GM18858 (cell line): ENCODE measurements at regions not wholly inside any gene's neighbourhood (a gene's known extent, or its start where the extent isn't known, plus 50 kb on each side); places are given as distances from the start of the nearest gene placed in this dataset.

Experiments
- ATAC-seq: cut with Tn5 transposase; IDR thresholded peaks from one replicate; pipeline ENCODE4 v1.9.1; 2021; ENCODE audit not compliant: unreplicated experiment

- no peak for ATAC-seq
These were observed 64.5 kb upstream of the KLF13 start for GRCh38 chr15:31262143-31262530.

- peak; percentile 34 for ATAC-seq
These were observed 63.5 kb upstream of the KLF13 start for GRCh38 chr15:31262901-31263671.

DNA sequence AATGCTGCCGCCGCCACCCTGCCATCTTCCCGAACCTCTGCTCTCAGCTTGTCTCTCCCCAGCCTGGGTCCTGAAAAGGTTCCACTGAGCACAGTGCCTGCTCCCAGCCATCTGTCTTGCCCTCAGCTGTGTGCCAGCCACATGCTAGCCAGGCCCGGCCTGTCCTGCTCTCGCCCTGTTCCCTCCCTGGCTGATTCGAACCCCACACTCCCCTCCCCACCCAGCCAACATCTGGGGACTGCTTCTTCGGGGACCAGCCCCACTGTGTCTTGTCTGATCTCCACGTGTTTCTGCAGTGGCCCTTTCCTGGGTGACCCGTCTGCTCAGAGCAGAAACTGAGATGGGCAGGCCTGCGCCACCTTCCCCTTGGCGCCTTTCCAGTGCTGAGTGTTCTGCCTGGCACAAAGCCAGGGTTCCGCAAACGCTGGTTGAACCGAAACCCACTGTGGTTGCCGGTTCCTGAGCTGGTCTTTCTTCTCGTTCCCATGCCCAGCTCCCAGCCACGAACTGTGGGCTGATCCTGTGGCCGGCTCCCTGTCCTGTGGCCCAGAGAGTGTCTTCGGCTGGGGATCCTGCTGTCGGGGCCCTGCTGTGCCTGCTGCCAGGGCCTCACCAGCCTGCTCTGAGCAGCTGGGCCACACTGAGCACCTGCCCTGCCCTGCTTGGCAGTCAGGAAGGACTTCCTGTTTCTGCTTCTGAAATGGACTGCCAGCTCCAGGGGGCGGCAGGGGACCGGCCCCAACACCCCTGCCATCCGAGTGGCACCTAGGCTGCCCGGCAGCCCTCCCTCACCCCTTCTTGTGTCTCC is 62.7 kb upstream of the KLF13 start:
- no peak for ATAC-seq

DNA sequence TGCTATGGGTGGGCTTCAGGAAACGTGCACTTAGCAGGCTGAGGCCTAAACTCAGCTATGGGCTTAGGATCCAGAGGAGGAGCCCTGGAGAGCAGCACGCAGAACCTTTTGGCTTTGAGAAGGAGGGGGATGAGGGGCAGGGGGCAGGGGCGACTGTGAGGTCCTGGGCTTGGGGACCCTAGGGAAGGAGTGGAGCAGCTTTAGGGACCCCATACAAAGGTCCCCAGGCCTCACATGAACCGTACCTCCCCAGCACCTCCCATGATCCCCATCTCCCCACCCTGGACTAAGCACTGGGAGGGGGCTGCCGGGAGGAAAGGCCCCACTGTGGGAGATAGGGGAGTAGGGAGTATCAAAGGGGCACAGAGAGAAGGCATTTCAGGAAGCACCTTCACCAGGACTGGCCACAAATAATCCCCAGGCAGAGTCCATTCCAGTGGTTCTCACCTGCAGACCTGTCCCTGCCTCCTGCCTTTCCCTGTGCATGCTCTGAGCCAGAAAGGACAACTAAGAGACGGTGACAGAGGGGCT is 62.0 kb upstream of the KLF13 start:
- no peak for ATAC-seq

DNA sequence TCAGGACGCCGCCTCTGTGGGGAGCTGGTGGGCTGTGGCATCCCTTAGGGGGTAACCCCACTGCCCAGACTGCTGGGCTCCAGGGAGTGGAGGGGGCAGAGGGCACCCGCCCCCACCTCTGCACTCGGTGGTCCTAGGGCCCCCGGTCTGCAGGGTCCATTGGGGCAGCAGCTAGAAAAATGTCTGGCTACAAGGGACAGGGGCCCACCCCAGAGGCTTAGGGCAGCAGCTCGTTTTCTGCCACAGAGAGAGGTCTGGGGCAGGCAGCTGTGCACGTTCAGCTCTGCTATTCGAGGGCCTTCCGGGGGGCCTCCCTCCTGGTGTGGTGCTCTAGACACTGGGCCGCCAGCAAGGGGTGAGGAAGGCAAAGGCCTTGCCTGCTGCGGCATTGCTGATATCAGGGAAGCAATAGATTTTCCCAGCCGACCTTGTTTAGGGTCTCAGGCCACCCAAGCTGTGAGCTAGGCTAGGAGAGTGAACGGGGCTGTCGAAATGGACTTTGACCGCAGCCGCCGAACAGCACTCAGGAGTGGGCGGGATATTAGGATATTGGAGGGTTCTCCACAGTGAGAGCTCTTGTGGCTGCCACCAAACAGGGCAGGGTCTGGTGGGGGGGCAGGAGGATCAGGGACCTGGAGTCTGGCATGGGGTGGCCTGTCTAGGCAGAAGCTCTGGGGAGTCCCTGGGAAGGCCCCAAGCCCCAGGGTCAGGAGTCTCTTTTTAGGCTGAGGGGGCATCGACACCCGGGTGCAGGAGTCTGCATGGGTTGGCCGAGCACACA is 61.4 kb upstream of the KLF13 start:
- ATAC-seq = no peak

- peak; percentile 52 for ATAC-seq
These were observed 60.5 kb upstream of the KLF13 start for GRCh38 chr15:31265871-31266711.

- no peak for ATAC-seq
These were observed 59.9 kb upstream of the KLF13 start for GRCh38 chr15:31266712-31267111.

GRCh38 chr15:31267161-31268107 is 59.2 kb upstream of the KLF13 start:
- ATAC-seq = no peak

DNA sequence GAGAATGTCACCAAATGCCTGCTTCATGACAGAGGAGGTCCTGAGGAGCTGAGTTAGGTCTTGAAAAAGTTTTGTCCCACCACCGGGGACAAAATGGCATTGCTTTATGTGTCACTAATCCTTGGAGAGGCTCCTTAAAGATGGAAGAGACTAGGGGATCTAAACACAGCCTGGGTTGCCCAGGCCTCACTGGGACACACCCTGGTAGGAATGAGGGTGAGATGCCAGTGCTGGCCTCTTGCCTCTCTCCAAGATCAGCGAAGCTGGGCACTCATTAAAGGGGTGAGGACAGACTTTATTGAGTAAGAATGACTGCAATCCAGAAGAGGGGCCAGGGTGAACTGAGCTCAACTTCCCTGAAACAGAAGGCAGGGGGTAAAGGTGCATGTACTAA is 58.5 kb upstream of the KLF13 start:
- ATAC-seq = no peak

DNA sequence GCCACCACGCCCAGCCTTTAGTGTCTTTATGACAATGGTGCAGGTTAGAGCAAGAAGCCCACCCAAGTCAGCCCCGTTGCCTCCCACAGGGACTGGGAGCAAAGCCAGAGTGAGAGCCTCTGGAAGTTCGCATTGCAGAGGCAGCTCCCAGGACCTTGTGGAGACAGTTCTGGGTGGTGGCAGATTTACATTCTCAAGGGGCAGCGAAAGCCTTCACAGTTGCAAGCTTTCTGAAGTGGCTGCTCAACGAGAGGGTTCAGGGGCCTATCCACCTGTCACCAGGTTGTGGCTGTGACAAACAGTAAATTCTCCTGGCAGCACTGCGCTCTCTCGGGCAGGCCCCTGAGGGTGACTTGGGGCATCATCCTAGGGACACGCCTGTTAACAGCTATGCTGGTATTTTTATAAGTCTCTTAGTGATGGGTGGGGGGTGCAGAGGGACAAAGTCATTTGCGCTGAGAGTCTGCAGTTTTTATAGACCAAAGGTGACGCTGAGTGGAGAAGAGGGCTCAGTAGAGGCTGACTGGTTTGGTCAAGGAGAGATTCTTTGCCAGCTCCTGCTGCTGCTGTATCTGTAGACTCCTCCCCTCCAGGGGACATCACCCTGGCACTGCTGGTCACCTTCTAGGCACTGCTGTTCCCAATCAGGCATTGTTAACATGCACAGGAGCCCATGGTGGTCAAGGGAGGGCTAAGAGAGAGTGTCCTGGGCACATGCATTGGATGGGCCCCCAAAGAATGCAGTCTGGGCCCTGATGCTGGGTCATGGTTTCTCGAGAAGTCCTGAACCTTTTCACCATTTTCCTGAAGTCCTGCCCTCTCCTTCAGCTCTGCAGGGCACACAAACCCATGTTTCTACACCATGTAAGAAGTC is 57.5 kb upstream of the KLF13 start:
- ATAC-seq = no peak

DNA sequence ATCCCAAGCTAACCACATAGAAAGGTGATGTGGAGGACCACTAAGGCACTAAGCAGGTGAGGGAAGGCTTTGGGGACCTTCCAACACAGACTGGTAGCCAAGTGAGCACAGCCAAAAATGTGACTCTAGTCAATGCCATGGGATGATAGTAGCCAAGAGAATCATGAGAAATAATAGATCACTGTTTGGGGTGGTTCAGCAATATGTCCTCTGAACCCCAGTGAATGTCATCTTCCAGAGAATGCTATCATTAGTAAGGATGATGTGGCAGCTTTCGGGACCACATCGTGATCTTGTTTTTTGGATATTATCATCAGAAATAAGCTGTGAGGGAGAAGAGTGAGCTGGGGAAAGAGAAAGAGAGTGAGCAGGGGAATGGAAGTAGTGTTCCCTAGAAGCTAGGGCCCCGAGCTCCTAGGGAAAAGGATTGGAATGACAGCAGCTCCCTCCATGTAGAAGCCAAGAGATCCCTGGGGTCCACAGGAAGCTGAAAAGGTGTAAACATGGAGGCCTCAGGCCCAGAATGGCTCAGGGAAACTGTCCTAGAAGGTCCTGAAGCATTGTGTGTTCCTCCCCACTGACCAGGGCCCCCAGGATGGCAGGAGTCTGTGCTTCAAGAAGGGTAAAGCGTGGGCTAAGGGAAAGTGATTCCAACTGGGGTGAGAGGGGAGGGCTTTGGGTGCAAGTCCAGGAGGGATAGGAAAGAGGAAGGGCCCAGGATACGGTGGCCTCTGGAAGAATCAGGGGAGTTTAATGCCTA is 56.6 kb upstream of the KLF13 start:
- ATAC-seq = no peak

- ATAC-seq = no peak
These were observed 55.9 kb upstream of the KLF13 start for GRCh38 chr15:31270767-31271166.

DNA sequence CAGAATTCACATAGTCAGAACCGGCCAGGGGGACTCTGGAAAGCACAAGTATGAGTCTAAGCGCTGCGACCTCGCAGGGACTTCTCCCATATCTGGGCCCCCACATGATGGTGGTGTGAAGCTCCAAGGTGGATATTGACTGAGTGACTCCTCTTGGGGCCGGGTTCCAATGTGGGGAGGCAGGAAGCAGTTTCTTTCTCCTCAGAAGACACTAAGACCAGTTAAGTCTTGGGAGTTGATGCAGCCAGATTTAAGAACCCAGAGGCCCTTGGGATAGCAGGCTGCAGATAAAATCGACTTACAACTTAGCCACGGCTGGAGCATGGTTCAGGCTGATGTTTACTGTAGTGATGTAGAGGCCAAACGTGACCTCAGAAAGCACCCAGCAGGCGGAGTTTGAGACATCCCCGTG is 55.4 kb upstream of the KLF13 start:
- ATAC-seq = no peak

GRCh38 chr15:31271711-31272557 is 54.7 kb upstream of the KLF13 start:
- ATAC-seq = no peak

GRCh38 chr15:31272558-31273257 is 53.9 kb upstream of the KLF13 start:
- ATAC-seq = no peak

DNA sequence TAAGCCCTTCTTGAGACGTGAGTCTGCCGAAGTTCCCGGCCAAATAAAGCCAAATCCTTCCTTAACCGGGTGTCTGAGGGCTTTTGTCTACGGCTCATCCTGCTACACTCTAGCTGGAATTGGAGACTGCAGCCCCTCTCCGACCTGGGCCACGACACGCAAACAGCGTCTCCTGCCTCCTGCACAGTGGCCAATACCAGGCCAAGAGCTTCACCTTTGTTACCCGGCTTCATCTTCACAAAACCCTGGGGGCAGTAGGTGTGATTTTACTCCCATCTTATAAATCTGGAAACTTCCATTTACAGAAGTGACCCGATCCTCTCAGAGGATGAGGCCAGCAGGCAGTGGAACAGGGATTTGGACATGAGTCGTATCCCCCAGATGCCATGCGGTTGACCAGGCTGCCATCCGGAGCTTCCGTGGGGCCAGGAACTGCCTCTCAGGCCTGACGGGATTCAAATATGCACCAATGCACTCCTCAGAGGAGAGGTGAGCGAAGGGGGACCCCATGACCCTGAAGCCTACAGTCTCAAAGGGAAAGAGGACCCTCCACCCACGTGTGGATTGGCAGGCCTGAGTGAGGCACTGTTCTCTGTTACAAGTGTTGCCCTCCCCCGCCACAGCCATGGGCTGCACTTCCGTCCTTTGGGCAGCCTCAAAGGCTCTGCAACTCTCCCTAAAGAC is 53.2 kb upstream of the KLF13 start:
- no peak for ATAC-seq
